HepG2 (cell line): ENCODE measurements at regions not wholly inside any gene's neighbourhood (a gene's known extent, or its start where the extent isn't known, plus 50 kb on each side); places are given as distances from the start of the nearest gene placed in this dataset.

ENCODE experiments used
- ATAC-seq: fragments of 200-7000 bp; cut with Tn5 transposase; 3 replicates; pipeline ENCODE4 v1.9.1; 2020; ENCODE audit warnings: mild to moderate bottlenecking, moderate library complexity
- BruUV-seq: library from RNA; stranded (reverse); fragments of 400-500 nt; replicated peaks from 2 replicates; lab custom pipeline; 2021; lab: Mats Ljungman, UMichigan
- CTCF ChIA-PET: fragments of 300-600 bp; formaldehyde crosslinking; extraction: SDS; loops from one replicate; lab custom pipeline; 2021; ENCODE audit warnings: low total read pairs, inconsistent platforms, low intra/inter-chr PET ratio; lab: Yijun Ruan, JAX
- POLR2A ChIA-PET: fragments of 350-600 bp; sonication (Branson Sonifier 250); formaldehyde crosslinking; loops from one replicate; lab custom pipeline; 2020; ENCODE audit warnings: antibody characterized with exemption, inconsistent platforms; lab: Yijun Ruan, JAX
- DNase-seq: peaks from one replicate; pipeline ENCODE4 v3.0.0-alpha.2; 2015; ENCODE audit warnings: low spot score
- FAIRE-seq: peaks from 3 replicates; lab custom pipeline; 2011; peaks lifted over from hg19 to GRCh38; lab: Jason Lieb, UNC
- H2AFZ ChIP-seq: one replicate; pipeline ENCODE4 v1.6.1; 2011; ENCODE audit warnings: low read length, inconsistent platforms
- H3K27ac ChIP-seq: fragments of 300-600 bp; 3 replicates; pipeline ENCODE4 v1.8.0; 2011; ENCODE audit warnings: mixed run types, mild to moderate bottlenecking, mixed read lengths, low read length, inconsistent platforms; ENCODE audit not compliant: insufficient read depth; ENCODE audit errors: extremely low read length
- H3K27me3 ChIP-seq, 2 experiments: fragments of 200-600 bp in 1 of 2; 2 replicates in 1 of 2; 3 replicates in 1 of 2; pipeline versions ENCODE4 v1.6.0 to v1.8.0; 2011; ENCODE audit warnings: low read length in 2 of 2, mild to moderate bottlenecking in 2 of 2, moderate library complexity in 2 of 2, inconsistent platforms in 1 of 2; ENCODE audit not compliant: insufficient read depth in 2 of 2, control insufficient read depth in 1 of 2
- H3K36me3 ChIP-seq, 2 experiments: fragments of 200-600 bp in 1 of 2; replicated peaks in 1 of 2; 2 replicates in 1 of 2; 3 replicates in 1 of 2; pipeline versions ENCODE4 v1.5.1 to v1.8.0; 2011; ENCODE audit warnings: low read length in 2 of 2, inconsistent platforms in 1 of 2; ENCODE audit not compliant: insufficient read depth in 2 of 2, control insufficient read depth in 1 of 2
- H3K4me1 ChIP-seq: 2 replicates; pipeline ENCODE4 v1.5.1; 2012; ENCODE audit warnings: low read length, inconsistent platforms; ENCODE audit not compliant: insufficient read depth
- H3K4me2 ChIP-seq: 2 replicates; pipeline ENCODE4 v1.6.0; 2011; ENCODE audit warnings: low read depth, low read length, inconsistent platforms
- H3K4me3 ChIP-seq, 3 experiments: fragments of 200-600 bp in 1 of 3; sonication (generic), shearing (Covaris generic) in 1 of 3; replicated peaks in 1 of 3; 2 replicates each; pipeline ENCODE4 v1.5.1; 2011 to 2016; ENCODE audit warnings: low read length in 3 of 3, inconsistent platforms in 2 of 3, low read depth in 2 of 3, mild to moderate bottlenecking in 2 of 3, control low read depth in 1 of 3, mixed read lengths in 1 of 3; ENCODE audit not compliant: insufficient read depth in 1 of 3
- H3K79me2 ChIP-seq: one replicate; pipeline ENCODE4 v1.6.1; 2011; ENCODE audit warnings: low read length, inconsistent platforms; ENCODE audit not compliant: insufficient read depth
- H3K9ac ChIP-seq: 2 replicates; pipeline ENCODE4 v1.6.0; 2011; ENCODE audit warnings: mild to moderate bottlenecking, low read depth, low read length, inconsistent platforms; ENCODE audit not compliant: insufficient read depth
- H3K9me3 ChIP-seq: 2 replicates; pipeline ENCODE4 v1.5.1; 2012; ENCODE audit warnings: mild to moderate bottlenecking, low read length
- H4K20me1 ChIP-seq: 2 replicates; pipeline ENCODE4 v1.6.0; 2011; ENCODE audit warnings: inconsistent platforms, mild to moderate bottlenecking, low read length, moderate library complexity; ENCODE audit not compliant: insufficient read depth
- DNMT3B ChIP-seq: conservative IDR thresholded peaks from 2 replicates; pipeline ENCODE4 v1.6.1; 2016; ENCODE audit warnings: missing biosample characterization, control low read depth
- GFI1 ChIP-seq: sonication (generic); formaldehyde crosslinking; IDR thresholded peaks from 2 replicates; pipeline ENCODE4 v1.5.0; 2020; ENCODE audit warnings: missing genetic modification reagents, mild to moderate bottlenecking, borderline replicate concordance
- HDAC1 ChIP-seq: sonication (generic); formaldehyde crosslinking; IDR thresholded peaks from 2 replicates; pipeline ENCODE4 v1.5.1; 2020; ENCODE audit warnings: mild to moderate bottlenecking, missing genetic modification reagents
- MED13 ChIP-seq: sonication (generic); formaldehyde crosslinking; IDR thresholded peaks from 2 replicates; pipeline ENCODE4 v1.5.0; 2020; ENCODE audit warnings: missing genetic modification reagents
- MTA1 ChIP-seq: sonication (generic); formaldehyde crosslinking; IDR thresholded peaks from 2 replicates; pipeline ENCODE4 v1.4.0; 2020; ENCODE audit warnings: missing genetic modification reagents, mild to moderate bottlenecking, borderline replicate concordance
- NKX3-1 ChIP-seq: sonication (generic); formaldehyde crosslinking; IDR thresholded peaks from 2 replicates; pipeline ENCODE4 v1.5.0; 2020; ENCODE audit warnings: missing genetic modification reagents
- RFXAP ChIP-seq: sonication (generic); formaldehyde crosslinking; IDR thresholded peaks from 2 replicates; pipeline ENCODE4 v1.4.0; 2020; ENCODE audit warnings: missing genetic modification reagents, borderline replicate concordance
- SALL2 ChIP-seq: sonication (generic); formaldehyde crosslinking; IDR thresholded peaks from 2 replicates; pipeline ENCODE4 v1.8.1; 2023; ENCODE audit warnings: mild to moderate bottlenecking, missing genetic modification reagents, inconsistent platforms
- TCF7 ChIP-seq: sonication (generic); IDR thresholded peaks from 2 replicates; pipeline ENCODE4 v1.6.1; 2016; ENCODE audit warnings: antibody characterized with exemption, low read depth
- ZMAT3 ChIP-seq: sonication (generic); formaldehyde crosslinking; conservative IDR thresholded peaks from 2 replicates; pipeline ENCODE4 v1.7.0; 2021; ENCODE audit warnings: missing genetic modification reagents
- ZNF235 ChIP-seq: sonication (generic); formaldehyde crosslinking; IDR thresholded peaks from 2 replicates; pipeline ENCODE4 v1.8.1; 2023; ENCODE audit warnings: mild to moderate bottlenecking, missing genetic modification reagents, borderline replicate concordance
- ZNF326 ChIP-seq: sonication (generic); formaldehyde crosslinking; IDR thresholded peaks from 2 replicates; pipeline ENCODE4 v1.4.0; 2020; ENCODE audit warnings: missing genetic modification reagents, borderline replicate concordance
- ZNF558 ChIP-seq: sonication (generic); formaldehyde crosslinking; IDR thresholded peaks from 2 replicates; pipeline ENCODE4 v1.9.0; 2022; ENCODE audit warnings: mild to moderate bottlenecking, missing genetic modification reagents, borderline replicate concordance
- ZSCAN25 ChIP-seq: sonication (generic); formaldehyde crosslinking; IDR thresholded peaks from 2 replicates; pipeline ENCODE4 v1.8.0; 2022; ENCODE audit warnings: mild to moderate bottlenecking, missing genetic modification reagents
- WGBS: methylation state at CpG from one replicate; pipeline ENCODE4 v1.1.6; 2017; ENCODE audit warnings: low lambda C conversion rate; 5-methylcytosine and 5-hydroxymethylcytosine counted together
- in situ Hi-C: cut with HindIII; loops from 2 replicates; pipeline ENCODE4 v1.10.0; 2017; ENCODE audit warnings: low pct_unique_long_range_greater_than_20kb; ENCODE audit not compliant: extremely low pct_ligation_motif_present
- intact Hi-C: fragments of 100-400 bp; cut with micrococcal nuclease; formaldehyde crosslinking; loops from one replicate; pipeline ENCODE4 v1.10.0; 2022; ENCODE audit not compliant: unreplicated experiment
- TF ChIP-seq, protein P1 (sequence below): sonication (generic); formaldehyde crosslinking; IDR thresholded peaks from 2 replicates; pipeline ENCODE4 v1.5.0; 2020; ENCODE audit warnings: missing genetic modification reagents
- TF ChIP-seq, protein P2 (sequence below): sonication (generic); formaldehyde crosslinking; IDR thresholded peaks from 2 replicates; pipeline ENCODE4 v1.8.0; 2022; ENCODE audit warnings: low read depth, missing genetic modification reagents
- TF ChIP-seq, protein P3 (sequence below): sonication (generic); formaldehyde crosslinking; IDR thresholded peaks from 2 replicates; pipeline ENCODE4 v1.4.0; 2020; ENCODE audit warnings: missing genetic modification reagents
- TF ChIP-seq, protein P4 (sequence below): sonication (generic); formaldehyde crosslinking; IDR thresholded peaks from 2 replicates; pipeline ENCODE4 v1.5.0; 2020; ENCODE audit warnings: mild to moderate bottlenecking, low read depth, missing genetic modification reagents, borderline replicate concordance
- TF ChIP-seq, protein P5 (sequence below): sonication (generic); formaldehyde crosslinking; IDR thresholded peaks from 2 replicates; pipeline ENCODE4 v1.4.0; 2020; ENCODE audit warnings: missing genetic modification reagents, borderline replicate concordance

DNA sequence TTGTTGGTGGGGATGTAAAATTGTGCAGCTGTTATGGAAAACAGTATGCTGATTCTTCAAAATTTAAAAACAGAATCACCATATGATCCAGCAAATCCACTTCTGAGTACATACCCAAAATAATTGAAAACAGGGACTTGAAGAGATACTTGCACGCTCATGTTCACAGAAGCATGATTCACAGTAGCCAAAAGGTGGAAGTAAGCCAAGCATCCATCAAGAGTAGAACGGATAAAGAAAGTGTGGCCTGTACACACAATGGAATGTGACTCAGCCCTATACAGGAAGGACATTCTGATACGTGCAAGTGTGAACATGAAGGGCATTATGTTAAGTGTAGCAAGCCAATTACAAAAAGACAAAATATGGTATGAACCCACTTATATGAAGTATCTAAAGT lies 696.7 kb upstream of the CELF2 start:
- no TSS peak for BruUV-seq
- H2AFZ ChIP-seq: no peak overlapping the region
- H3K4me2 ChIP-seq: no peak overlapping the region
- no peak overlapping the region for H3K4me3 ChIP-seq
- H3K4me1 ChIP-seq: no peaks in the 10 kb centered on the region
- no peak overlapping the region for H3K9ac ChIP-seq
- ChIA-PET POLR2A (no interaction called here), CTCF (no interaction called here)
- H3K27ac ChIP-seq: no peak overlapping the region
- 2% methylated on average over 3 of the region's 3 CpGs for WGBS
- H3K79me2 ChIP-seq: no peaks in the 10 kb centered on the region
- ATAC-seq (no peak), FAIRE-seq (no peak), DNase-seq (no peak)
- peaks cover 81% of the 10 kb centered on the region for H3K9me3 ChIP-seq
- intact Hi-C loops (no loop called here), in situ Hi-C loops (no loop called here)
- H3K27me3 ChIP-seq: no peaks in the 10 kb centered on the region
- H4K20me1 ChIP-seq: no peaks in the 10 kb centered on the region
- no peaks in the 10 kb centered on the region for H3K36me3 ChIP-seq
- TF ChIP-seq NKX3-1: no peak
- TF ChIP-seq ZSCAN25 (CRISPR knock-in tag): no peak
- TF ChIP-seq ZMAT3: no peak
- TF ChIP-seq GFI1 (CRISPR knock-in tag): no peak
- TF ChIP-seq, protein P1, sequence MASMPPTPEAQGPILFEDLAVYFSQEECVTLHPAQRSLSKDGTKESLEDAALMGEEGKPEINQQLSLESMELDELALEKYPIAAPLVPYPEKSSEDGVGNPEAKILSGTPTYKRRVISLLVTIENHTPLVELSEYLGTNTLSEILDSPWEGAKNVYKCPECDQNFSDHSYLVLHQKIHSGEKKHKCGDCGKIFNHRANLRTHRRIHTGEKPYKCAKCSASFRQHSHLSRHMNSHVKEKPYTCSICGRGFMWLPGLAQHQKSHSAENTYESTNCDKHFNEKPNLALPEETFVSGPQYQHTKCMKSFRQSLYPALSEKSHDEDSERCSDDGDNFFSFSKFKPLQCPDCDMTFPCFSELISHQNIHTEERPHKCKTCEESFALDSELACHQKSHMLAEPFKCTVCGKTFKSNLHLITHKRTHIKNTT: no peak
- no peak for TF ChIP-seq TCF7
- TF ChIP-seq MED13 (CRISPR knock-in tag): no peak
- TF ChIP-seq, protein P2, sequence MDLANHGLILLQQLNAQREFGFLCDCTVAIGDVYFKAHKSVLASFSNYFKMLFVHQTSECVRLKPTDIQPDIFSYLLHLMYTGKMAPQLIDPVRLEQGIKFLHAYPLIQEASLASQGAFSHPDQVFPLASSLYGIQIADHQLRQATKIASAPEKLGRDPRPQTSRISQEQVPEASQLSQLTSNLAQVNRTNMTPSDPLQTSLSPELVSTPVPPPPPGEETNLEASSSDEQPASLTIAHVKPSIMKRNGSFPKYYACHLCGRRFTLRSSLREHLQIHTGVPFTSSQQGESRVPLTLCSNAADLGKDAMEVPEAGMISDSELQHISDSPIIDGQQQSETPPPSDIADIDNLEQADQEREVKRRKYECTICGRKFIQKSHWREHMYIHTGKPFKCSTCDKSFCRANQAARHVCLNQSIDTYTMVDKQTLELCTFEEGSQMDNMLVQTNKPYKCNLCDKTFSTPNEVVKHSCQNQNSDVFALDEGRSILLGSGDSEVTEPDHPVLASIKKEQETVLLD (CRISPR knock-in tag): no peak
- TF ChIP-seq, protein P3, sequence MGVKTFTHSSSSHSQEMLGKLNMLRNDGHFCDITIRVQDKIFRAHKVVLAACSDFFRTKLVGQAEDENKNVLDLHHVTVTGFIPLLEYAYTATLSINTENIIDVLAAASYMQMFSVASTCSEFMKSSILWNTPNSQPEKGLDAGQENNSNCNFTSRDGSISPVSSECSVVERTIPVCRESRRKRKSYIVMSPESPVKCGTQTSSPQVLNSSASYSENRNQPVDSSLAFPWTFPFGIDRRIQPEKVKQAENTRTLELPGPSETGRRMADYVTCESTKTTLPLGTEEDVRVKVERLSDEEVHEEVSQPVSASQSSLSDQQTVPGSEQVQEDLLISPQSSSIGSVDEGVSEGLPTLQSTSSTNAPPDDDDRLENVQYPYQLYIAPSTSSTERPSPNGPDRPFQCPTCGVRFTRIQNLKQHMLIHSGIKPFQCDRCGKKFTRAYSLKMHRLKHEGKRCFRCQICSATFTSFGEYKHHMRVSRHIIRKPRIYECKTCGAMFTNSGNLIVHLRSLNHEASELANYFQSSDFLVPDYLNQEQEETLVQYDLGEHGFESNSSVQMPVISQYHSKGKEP: no peak
- TF ChIP-seq MTA1 (CRISPR knock-in tag): no peak
- no peak for TF ChIP-seq HDAC1 (CRISPR knock-in tag)
- TF ChIP-seq DNMT3B (CRISPR knock-in tag): no peak
- TF ChIP-seq ZNF235 (CRISPR knock-in tag): no peak
- TF ChIP-seq, protein P4, sequence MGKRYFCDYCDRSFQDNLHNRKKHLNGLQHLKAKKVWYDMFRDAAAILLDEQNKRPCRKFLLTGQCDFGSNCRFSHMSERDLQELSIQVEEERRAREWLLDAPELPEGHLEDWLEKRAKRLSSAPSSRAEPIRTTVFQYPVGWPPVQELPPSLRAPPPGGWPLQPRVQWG (CRISPR knock-in tag): no peak
- no peak for TF ChIP-seq ZNF558 (CRISPR knock-in tag)
- TF ChIP-seq, protein P5, sequence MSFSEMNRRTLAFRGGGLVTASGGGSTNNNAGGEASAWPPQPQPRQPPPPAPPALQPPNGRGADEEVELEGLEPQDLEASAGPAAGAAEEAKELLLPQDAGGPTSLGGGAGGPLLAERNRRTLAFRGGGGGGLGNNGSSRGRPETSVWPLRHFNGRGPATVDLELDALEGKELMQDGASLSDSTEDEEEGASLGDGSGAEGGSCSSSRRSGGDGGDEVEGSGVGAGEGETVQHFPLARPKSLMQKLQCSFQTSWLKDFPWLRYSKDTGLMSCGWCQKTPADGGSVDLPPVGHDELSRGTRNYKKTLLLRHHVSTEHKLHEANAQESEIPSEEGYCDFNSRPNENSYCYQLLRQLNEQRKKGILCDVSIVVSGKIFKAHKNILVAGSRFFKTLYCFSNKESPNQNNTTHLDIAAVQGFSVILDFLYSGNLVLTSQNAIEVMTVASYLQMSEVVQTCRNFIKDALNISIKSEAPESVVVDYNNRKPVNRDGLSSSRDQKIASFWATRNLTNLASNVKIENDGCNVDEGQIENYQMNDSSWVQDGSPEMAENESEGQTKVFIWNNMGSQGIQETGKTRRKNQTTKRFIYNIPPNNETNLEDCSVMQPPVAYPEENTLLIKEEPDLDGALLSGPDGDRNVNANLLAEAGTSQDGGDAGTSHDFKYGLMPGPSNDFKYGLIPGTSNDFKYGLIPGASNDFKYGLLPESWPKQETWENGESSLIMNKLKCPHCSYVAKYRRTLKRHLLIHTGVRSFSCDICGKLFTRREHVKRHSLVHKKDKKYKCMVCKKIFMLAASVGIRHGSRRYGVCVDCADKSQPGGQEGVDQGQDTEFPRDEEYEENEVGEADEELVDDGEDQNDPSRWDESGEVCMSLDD (CRISPR knock-in tag): no peak
- TF ChIP-seq SALL2 (CRISPR knock-in tag): no peak
- no peak for TF ChIP-seq RFXAP (CRISPR knock-in tag)
- TF ChIP-seq ZNF326 (CRISPR knock-in tag): no peak
